Breast epithelium (tissue), 3 donors: ENCODE measurements at regions not wholly inside any gene's neighbourhood (a gene's known extent, or its start where the extent isn't known, plus 50 kb on each side); places are given as distances from the start of the nearest gene placed in this dataset.

Experiments
- CTCF ChIP-seq, 3 donors: fragments of 450-650 bp; IDR thresholded peaks; one replicate each; pipeline ENCODE4 v1.5.1; 2016 to 2017; ENCODE audit warnings: antibody characterized with exemption in 3 of 3, mild to moderate bottlenecking in 3 of 3, moderate library complexity in 3 of 3
- POLR2A ChIP-seq: fragments of 450-650 bp; IDR thresholded peaks from one replicate; pipeline ENCODE4 v1.6.1; 2016; ENCODE audit warnings: antibody characterized with exemption, mild to moderate bottlenecking, moderate library complexity
- POLR2AphosphoS5 ChIP-seq, 3 donors: sonication (generic); formaldehyde crosslinking; IDR thresholded peaks; one replicate each; pipeline ENCODE4 v1.6.1; 2017; ENCODE audit warnings: antibody characterized with exemption in 3 of 3

- TF ChIP-seq POLR2A (no peak), CTCF (IDR thresholded peaks at IDR 0.05) (no peak), POLR2AphosphoS5 (IDR thresholded peaks at IDR 0.05) (no peak)
Observed at GRCh38 chr6:99867026-99867425, 127.0 kb downstream of the MCHR2 start.
